GM12878 (cell line): ENCODE measurements at regions not wholly inside any gene's neighbourhood (a gene's known extent, or its start where the extent isn't known, plus 50 kb on each side); places are given as distances from the start of the nearest gene placed in this dataset.

Experiments
- ATAC-seq: fragments of 200-7000 bp; cut with Tn5 transposase; 3 replicates; pipeline ENCODE4 v1.9.1; 2020; ENCODE audit warnings: mild to moderate bottlenecking, moderate library complexity
- BruUV-seq: library from RNA; stranded (reverse); fragments of 400-500 nt; replicated peaks from 2 replicates; lab custom pipeline; 2021; lab: Mats Ljungman, UMichigan
- CTCF ChIA-PET: fragments of 300-600 bp; sonication (Branson Sonifier 250); formaldehyde crosslinking; extraction: SDS; loops from one replicate; lab custom pipeline; 2021; ENCODE audit warnings: inconsistent platforms; lab: Yijun Ruan, JAX
- POLR2A ChIA-PET: fragments of 350-600 bp; formaldehyde crosslinking; extraction: SDS; loops from one replicate; lab custom pipeline; 2021; ENCODE audit warnings: inconsistent platforms; lab: Charles Lee
- RAD21 ChIA-PET: fragments of 300-600 bp; sonication (Branson Sonifier 250); formaldehyde crosslinking; loops from one replicate; lab custom pipeline; 2023; ENCODE audit warnings: antibody characterized with exemption; ENCODE audit not compliant: unreplicated experiment; lab: Charles Lee
- SMC1A ChIA-PET: fragments of 300-600 bp; sonication (Branson Sonifier 250); formaldehyde crosslinking; loops from one replicate; lab custom pipeline; 2023; ENCODE audit not compliant: unreplicated experiment, uncharacterized antibody; lab: Charles Lee
- DNase-seq: peaks from one replicate; pipeline ENCODE4 v3.0.0-alpha.2; 2011; ENCODE audit warnings: low read depth, low spot score
- FAIRE-seq: peaks from 3 replicates; lab custom pipeline; 2011; peaks lifted over from hg19 to GRCh38; lab: Jason Lieb, UNC
- H2AFZ ChIP-seq: 2 replicates; pipeline ENCODE4 v1.6.0; 2011; ENCODE audit warnings: low read depth, low read length, control low read depth; ENCODE audit not compliant: control insufficient read depth
- H3K27ac ChIP-seq: 2 replicates; pipeline ENCODE4 v1.5.1; 2011; ENCODE audit warnings: control low read depth; ENCODE audit not compliant: control insufficient read depth, insufficient read depth
- H3K27me3 ChIP-seq, 2 experiments: replicated peaks in 1 of 2; 2 replicates each; pipeline versions ENCODE4 v1.6.0 to v1.6.1; 2011; ENCODE audit warnings: low read length in 1 of 2; ENCODE audit not compliant: control insufficient read depth in 2 of 2, insufficient read depth in 2 of 2
- H3K36me3 ChIP-seq, 2 experiments: 2 replicates each; pipeline ENCODE4 v1.5.1; 2011; ENCODE audit warnings: low read length in 1 of 2; ENCODE audit not compliant: control insufficient read depth in 2 of 2, insufficient read depth in 2 of 2
- H3K4me1 ChIP-seq: 2 replicates; pipeline ENCODE4 v1.6.1; 2011; ENCODE audit warnings: mild to moderate bottlenecking, low read length, moderate library complexity, mixed read lengths; ENCODE audit not compliant: control insufficient read depth, insufficient read depth
- H3K4me2 ChIP-seq: 2 replicates; pipeline ENCODE4 v1.6.0; 2011; ENCODE audit warnings: control low read depth; ENCODE audit not compliant: control insufficient read depth, insufficient read depth
- H3K4me3 ChIP-seq: fragments of 200-600 bp; sonication (generic); 2 replicates; pipeline ENCODE4 v1.5.1; 2016
- H3K79me2 ChIP-seq: 2 replicates; pipeline ENCODE4 v1.6.0; 2011; ENCODE audit warnings: low read length; ENCODE audit not compliant: control insufficient read depth, insufficient read depth
- H3K9ac ChIP-seq: 2 replicates; pipeline ENCODE4 v1.8.0; 2011; ENCODE audit warnings: low read length, control low read depth, mixed read lengths; ENCODE audit not compliant: control insufficient read depth, insufficient read depth
- H3K9me3 ChIP-seq: replicated peaks from 3 replicates; pipeline ENCODE4 v1.5.1; 2011; ENCODE audit warnings: mild to moderate bottlenecking, low read length; ENCODE audit not compliant: control insufficient read depth, insufficient read depth
- H4K20me1 ChIP-seq: 2 replicates; pipeline ENCODE4 v1.6.0; 2011; ENCODE audit not compliant: control insufficient read depth, insufficient read depth
- ATF7 ChIP-seq: fragments of 450-650 bp; IDR thresholded peaks from 2 replicates; pipeline ENCODE4 v1.6.1; 2016; ENCODE audit warnings: low read depth, mild to moderate bottlenecking
- CHD1 ChIP-seq: IDR thresholded peaks from 2 replicates; pipeline ENCODE4 v1.6.1; 2012; ENCODE audit warnings: low read depth, low read length, improper control_type of control experiment
- HDAC2 ChIP-seq: fragments of 200-600 bp; sonication (generic); IDR thresholded peaks from 2 replicates; pipeline ENCODE4 v1.6.1; 2017
- MLLT1 ChIP-seq: fragments of 450-650 bp; IDR thresholded peaks from 2 replicates; pipeline ENCODE4 v1.6.1; 2016; ENCODE audit warnings: mild to moderate bottlenecking
- NFXL1 ChIP-seq: fragments of 450-650 bp; IDR thresholded peaks from 2 replicates; pipeline ENCODE4 v1.6.1; 2017; ENCODE audit warnings: antibody characterized with exemption, mild to moderate bottlenecking, borderline replicate concordance
- PBX3 ChIP-seq: IDR thresholded peaks from 2 replicates; pipeline ENCODE4 v1.6.1; 2011; ENCODE audit warnings: mild to moderate bottlenecking, low read depth, low read length, moderate library complexity; ENCODE audit not compliant: insufficient replicate concordance
- STAT1 ChIP-seq: fragments of 450-650 bp; conservative IDR thresholded peaks from 2 replicates; pipeline ENCODE4 v1.6.1; 2014; ENCODE audit warnings: antibody characterized with exemption, mild to moderate bottlenecking
- STAT3 ChIP-seq: IDR thresholded peaks from 2 replicates; pipeline ENCODE4 v1.6.1; 2011; ENCODE audit warnings: low read depth, low read length, improper control_type of control experiment
- WGBS: methylation state at CpG from one replicate; pipeline ENCODE4 v1.1.6; 2016; ENCODE audit warnings: low lambda C conversion rate; ENCODE audit not compliant: insufficient replicate concordance, insufficient coverage; ENCODE audit errors: missing lambda C conversion rate; 5-methylcytosine and 5-hydroxymethylcytosine counted together
- in situ Hi-C: fragments of 300-500 bp; cut with MboI; formaldehyde crosslinking; loops from 9 replicates; pipeline ENCODE4 v1.14.3; 2018; ENCODE audit warnings: mixed read lengths
- intact Hi-C: fragments of 100-400 bp; cut with micrococcal nuclease; formaldehyde crosslinking; loops from one replicate; pipeline ENCODE4 v1.14.2; 2022; ENCODE audit not compliant: unreplicated experiment
- TF ChIP-seq, protein P1 (sequence below): IDR thresholded peaks from 2 replicates; pipeline ENCODE4 v1.6.1; 2011; ENCODE audit warnings: borderline replicate concordance, low read depth, mild to moderate bottlenecking, moderate library complexity, mixed read lengths, low read length; ENCODE audit not compliant: insufficient read depth; ENCODE audit errors: extremely low read length
- TF ChIP-seq, protein P2 (sequence below): IDR thresholded peaks from 2 replicates; pipeline ENCODE4 v1.6.1; 2011; ENCODE audit warnings: low read depth, low read length, improper control_type of control experiment, borderline replicate concordance

GRCh38 chr12:114957225-114957624 is 273.2 kb upstream of the TBX3 start:
- in situ Hi-C loops: no loop called here
- ChIA-PET RAD21 (no interaction called here), POLR2A (no interaction called here), CTCF (no interaction called here), SMC1A (no interaction called here)
- FAIRE-seq: no peak
- Histone ChIP-seq H2AFZ (no peak overlapping the region), H3K27ac (no peak overlapping the region), H3K4me2 (no peak overlapping the region), H3K4me1 (no peaks in the 10 kb centered on the region), H3K9me3 (no peaks in the 10 kb centered on the region), H3K4me3 (no peak overlapping the region), H3K79me2 (no peaks in the 10 kb centered on the region), H3K36me3 (no peaks in the 10 kb centered on the region), H4K20me1 (no peaks in the 10 kb centered on the region), H3K27me3 (no peaks in the 10 kb centered on the region), H3K9ac (no peak overlapping the region)
- no peak for TF ChIP-seq ATF7
- no peak for TF ChIP-seq STAT1
- TF ChIP-seq MLLT1: no peak
- no peak for TF ChIP-seq PBX3
- TF ChIP-seq HDAC2: no peak
- TF ChIP-seq NFXL1: no peak
- TF ChIP-seq STAT3: no peak
- no peak for TF ChIP-seq CHD1
- TF ChIP-seq, protein P1, sequence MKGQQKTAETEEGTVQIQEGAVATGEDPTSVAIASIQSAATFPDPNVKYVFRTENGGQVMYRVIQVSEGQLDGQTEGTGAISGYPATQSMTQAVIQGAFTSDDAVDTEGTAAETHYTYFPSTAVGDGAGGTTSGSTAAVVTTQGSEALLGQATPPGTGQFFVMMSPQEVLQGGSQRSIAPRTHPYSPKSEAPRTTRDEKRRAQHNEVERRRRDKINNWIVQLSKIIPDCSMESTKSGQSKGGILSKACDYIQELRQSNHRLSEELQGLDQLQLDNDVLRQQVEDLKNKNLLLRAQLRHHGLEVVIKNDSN: no peak
- TF ChIP-seq, protein P2, sequence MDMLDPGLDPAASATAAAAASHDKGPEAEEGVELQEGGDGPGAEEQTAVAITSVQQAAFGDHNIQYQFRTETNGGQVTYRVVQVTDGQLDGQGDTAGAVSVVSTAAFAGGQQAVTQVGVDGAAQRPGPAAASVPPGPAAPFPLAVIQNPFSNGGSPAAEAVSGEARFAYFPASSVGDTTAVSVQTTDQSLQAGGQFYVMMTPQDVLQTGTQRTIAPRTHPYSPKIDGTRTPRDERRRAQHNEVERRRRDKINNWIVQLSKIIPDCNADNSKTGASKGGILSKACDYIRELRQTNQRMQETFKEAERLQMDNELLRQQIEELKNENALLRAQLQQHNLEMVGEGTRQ: no peak
- no peak for DNase-seq
- WGBS: 51% methylated on average over 5 of the region's 5 CpGs
- BruUV-seq: no TSS peak
- intact Hi-C loops: no loop called here
- no peak for ATAC-seq
